Parathyroid adenoma (tissue), 2 donors: ENCODE measurements at regions not wholly inside any gene's neighbourhood (a gene's known extent, or its start where the extent isn't known, plus 50 kb on each side); places are given as distances from the start of the nearest gene placed in this dataset.

Experiments used
- H2AFZ ChIP-seq: fragments of 300-600 bp; sonication (generic); one replicate; pipeline ENCODE4 v1.7.0; 2017; ENCODE audit warnings: antibody characterized with exemption, mild to moderate bottlenecking
- H3K27ac ChIP-seq: fragments of 300-600 bp; sonication (generic); one replicate; pipeline ENCODE4 v1.7.0; 2017
- H3K27me3 ChIP-seq: fragments of 300-600 bp; sonication (generic); one replicate; pipeline ENCODE4 v1.7.0; 2017; ENCODE audit warnings: low read length; ENCODE audit not compliant: control insufficient read depth, insufficient read depth
- H3K36me3 ChIP-seq: fragments of 300-600 bp; sonication (generic); one replicate; pipeline ENCODE4 v1.7.0; 2017; ENCODE audit warnings: low read length; ENCODE audit not compliant: control insufficient read depth, insufficient read depth
- H3K4me1 ChIP-seq: fragments of 300-600 bp; sonication (generic); one replicate; pipeline ENCODE4 v1.7.0; 2017; ENCODE audit warnings: control low read depth
- H3K4me2 ChIP-seq: fragments of 300-600 bp; sonication (generic); one replicate; pipeline ENCODE4 v1.7.0; 2017; ENCODE audit warnings: low read length
- H3K4me3 ChIP-seq: fragments of 300-600 bp; sonication (generic); one replicate; pipeline ENCODE4 v1.7.0; 2017; ENCODE audit warnings: low read depth, low read length
- H3K79me2 ChIP-seq: fragments of 300-600 bp; sonication (generic); one replicate; pipeline ENCODE4 v1.7.0; 2017; ENCODE audit warnings: control low read depth
- H3K9ac ChIP-seq: fragments of 300-600 bp; sonication (generic); one replicate; pipeline ENCODE4 v1.7.0; 2017; ENCODE audit warnings: mild to moderate bottlenecking
- H3K9me3 ChIP-seq: fragments of 300-600 bp; sonication (generic); one replicate; pipeline ENCODE4 v1.7.0; 2017; ENCODE audit warnings: low read length; ENCODE audit not compliant: control insufficient read depth
- TF ChIP-seq, protein P1 (sequence below): fragments of 300-600 bp; sonication (generic); IDR thresholded peaks from one replicate; pipeline ENCODE4 v1.7.0; 2017; ENCODE audit warnings: antibody characterized with exemption, mild to moderate bottlenecking
- donor health status: primary hyperparathyroidism.

DNA sequence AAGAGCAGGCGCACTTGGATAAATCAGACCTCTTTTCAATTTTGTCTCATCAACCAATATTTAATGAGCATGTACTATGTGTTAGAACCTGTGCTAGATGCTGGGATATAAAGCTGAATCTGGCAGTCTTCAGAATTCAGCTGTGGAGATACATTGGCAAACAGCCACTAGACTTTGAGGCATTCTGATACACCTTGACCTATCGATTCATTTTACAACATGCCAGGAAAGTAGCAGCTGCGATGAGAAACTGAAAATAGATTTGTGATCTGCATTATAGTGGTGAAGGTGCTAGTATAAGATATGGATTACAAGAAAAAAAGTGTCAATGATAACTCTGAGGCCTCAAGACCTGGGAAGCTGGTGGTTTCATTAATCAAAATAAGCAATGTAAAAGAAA lies 1338.1 kb upstream of the TENM4 start:
- no peak overlapping the region for H3K9ac ChIP-seq
- no peak overlapping the region for H2AFZ ChIP-seq

DNA sequence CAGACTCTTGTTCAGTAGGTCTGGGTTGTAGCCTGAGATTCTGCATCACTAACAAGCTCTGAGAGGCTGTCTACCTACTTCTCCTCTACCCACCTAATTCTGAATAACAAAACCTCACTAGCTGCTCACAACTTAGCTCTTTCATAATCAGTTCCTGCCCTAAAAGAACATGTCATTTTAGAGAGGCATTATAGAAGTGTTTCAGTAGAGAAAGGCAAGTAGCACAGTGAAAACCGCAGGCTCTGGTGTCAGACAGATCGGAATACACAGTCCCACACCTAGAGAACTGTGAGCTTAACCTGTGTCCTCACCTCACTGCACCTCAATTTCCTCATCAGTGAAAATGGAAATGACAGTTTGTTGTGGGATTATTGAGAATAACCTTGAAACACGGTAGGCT lies 1337.6 kb upstream of the TENM4 start:
- Histone ChIP-seq H3K36me3 (no peaks in the 10 kb centered on the region), H3K27ac (no peak overlapping the region), H3K79me2 (no peaks in the 10 kb centered on the region), H3K4me2 (no peak overlapping the region), H3K4me3 (no peak overlapping the region), H3K27me3 (no peaks in the 10 kb centered on the region), H3K9me3 (no peaks in the 10 kb centered on the region), H3K9ac (no peak overlapping the region), H3K4me1 (no peaks in the 10 kb centered on the region), H2AFZ (no peak overlapping the region)
- TF ChIP-seq, protein P1, sequence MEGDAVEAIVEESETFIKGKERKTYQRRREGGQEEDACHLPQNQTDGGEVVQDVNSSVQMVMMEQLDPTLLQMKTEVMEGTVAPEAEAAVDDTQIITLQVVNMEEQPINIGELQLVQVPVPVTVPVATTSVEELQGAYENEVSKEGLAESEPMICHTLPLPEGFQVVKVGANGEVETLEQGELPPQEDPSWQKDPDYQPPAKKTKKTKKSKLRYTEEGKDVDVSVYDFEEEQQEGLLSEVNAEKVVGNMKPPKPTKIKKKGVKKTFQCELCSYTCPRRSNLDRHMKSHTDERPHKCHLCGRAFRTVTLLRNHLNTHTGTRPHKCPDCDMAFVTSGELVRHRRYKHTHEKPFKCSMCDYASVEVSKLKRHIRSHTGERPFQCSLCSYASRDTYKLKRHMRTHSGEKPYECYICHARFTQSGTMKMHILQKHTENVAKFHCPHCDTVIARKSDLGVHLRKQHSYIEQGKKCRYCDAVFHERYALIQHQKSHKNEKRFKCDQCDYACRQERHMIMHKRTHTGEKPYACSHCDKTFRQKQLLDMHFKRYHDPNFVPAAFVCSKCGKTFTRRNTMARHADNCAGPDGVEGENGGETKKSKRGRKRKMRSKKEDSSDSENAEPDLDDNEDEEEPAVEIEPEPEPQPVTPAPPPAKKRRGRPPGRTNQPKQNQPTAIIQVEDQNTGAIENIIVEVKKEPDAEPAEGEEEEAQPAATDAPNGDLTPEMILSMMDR, result no peak

More for the DNA sequence above, 1338.1 kb upstream of the TENM4 start:
- H3K27me3 ChIP-seq, result no peaks in the 10 kb centered on the region
- no peaks in the 10 kb centered on the region for H3K36me3 ChIP-seq
- H3K4me2 ChIP-seq, result no peak overlapping the region
- no peaks in the 10 kb centered on the region for H3K9me3 ChIP-seq
- no peak overlapping the region for H3K4me3 ChIP-seq
- no peaks in the 10 kb centered on the region for H3K4me1 ChIP-seq
- H3K27ac ChIP-seq, result no peak overlapping the region
- H3K79me2 ChIP-seq, result no peaks in the 10 kb centered on the region
- TF ChIP-seq, protein P1, result no peak

DNA sequence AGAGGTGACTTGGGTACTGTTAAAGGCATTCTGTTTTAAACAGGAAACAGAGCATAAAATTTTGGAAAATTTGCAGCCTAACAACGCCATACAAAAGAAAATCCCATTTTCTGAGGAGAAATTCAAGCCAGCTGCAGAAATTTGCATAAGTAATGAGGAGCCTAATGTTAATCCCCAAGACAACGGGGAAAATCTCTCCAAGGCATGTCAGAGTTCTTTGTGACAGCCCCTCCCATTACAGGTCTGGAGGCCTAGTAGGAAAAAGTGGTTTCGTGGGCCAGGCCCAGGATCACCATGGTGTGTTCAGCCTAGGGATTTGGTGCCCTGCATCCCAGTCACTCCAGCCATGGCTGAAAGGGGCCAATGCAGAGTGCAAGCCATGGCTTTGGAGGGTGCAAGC lies 1333.1 kb upstream of the TENM4 start:
- Histone ChIP-seq H2AFZ (no peak overlapping the region), H3K4me3 (no peak overlapping the region), H3K27me3 (no peaks in the 10 kb centered on the region), H3K9me3 (no peaks in the 10 kb centered on the region), H3K79me2 (no peaks in the 10 kb centered on the region), H3K4me1 (no peaks in the 10 kb centered on the region), H3K9ac (no peak overlapping the region), H3K36me3 (no peaks in the 10 kb centered on the region), H3K4me2 (no peak overlapping the region), H3K27ac (no peak overlapping the region)
- TF ChIP-seq, protein P1, result no peak

DNA sequence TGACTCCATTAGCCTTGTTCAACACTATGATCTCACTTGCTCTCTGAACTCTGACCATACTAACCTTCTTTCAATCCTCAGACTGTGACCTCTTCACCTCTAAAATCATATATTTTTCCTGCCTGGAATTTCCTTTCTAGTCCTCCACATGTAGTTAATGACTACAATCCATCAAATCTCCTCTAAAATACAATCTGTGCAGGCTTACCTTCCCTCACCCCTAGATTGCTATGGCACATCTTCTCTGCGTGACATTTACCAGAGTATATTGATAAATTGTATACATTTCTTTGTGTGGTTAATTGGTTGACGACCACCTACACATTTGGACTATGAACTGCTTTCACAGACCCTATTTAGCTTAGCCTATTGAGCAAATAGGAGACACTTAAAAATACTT lies 1330.2 kb upstream of the TENM4 start:
- H3K27me3 ChIP-seq, result no peaks in the 10 kb centered on the region
- H2AFZ ChIP-seq, result no peak overlapping the region
- no peaks in the 10 kb centered on the region for H3K4me1 ChIP-seq
- H3K9ac ChIP-seq, result no peak overlapping the region
- H3K4me3 ChIP-seq, result no peak overlapping the region
- no peak overlapping the region for H3K27ac ChIP-seq
- H3K4me2 ChIP-seq, result no peak overlapping the region
- no peaks in the 10 kb centered on the region for H3K36me3 ChIP-seq
- TF ChIP-seq, protein P1, result no peak
- H3K9me3 ChIP-seq, result no peaks in the 10 kb centered on the region
- no peaks in the 10 kb centered on the region for H3K79me2 ChIP-seq

DNA sequence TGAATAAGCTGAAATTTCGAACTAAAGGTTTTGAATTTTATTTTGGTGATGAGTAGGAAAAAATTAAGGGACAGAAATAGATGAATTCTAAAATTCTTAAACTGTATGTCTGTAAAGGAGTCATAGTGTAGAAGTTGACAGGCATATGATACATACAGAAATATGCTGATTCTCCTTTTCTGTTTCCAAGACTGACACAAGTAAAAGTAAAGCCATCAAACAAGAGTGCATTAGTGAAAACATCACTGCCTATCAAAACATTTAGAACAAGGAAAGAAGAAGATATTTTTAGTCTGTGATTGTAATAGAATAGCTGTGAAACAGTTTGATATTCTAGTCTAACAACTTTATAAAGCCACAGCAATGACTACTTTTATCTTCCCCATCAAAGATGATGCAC lies 1318.0 kb upstream of the TENM4 start:
- no peaks in the 10 kb centered on the region for H3K36me3 ChIP-seq
- H3K9ac ChIP-seq, result no peak overlapping the region
- no peaks in the 10 kb centered on the region for H3K9me3 ChIP-seq
- no peak overlapping the region for H2AFZ ChIP-seq
- no peaks in the 10 kb centered on the region for H3K4me1 ChIP-seq
- no peak overlapping the region for H3K4me3 ChIP-seq
- TF ChIP-seq, protein P1, result no peak
- no peaks in the 10 kb centered on the region for H3K27me3 ChIP-seq
- H3K4me2 ChIP-seq, result no peak overlapping the region
- H3K79me2 ChIP-seq, result no peaks in the 10 kb centered on the region
- no peak overlapping the region for H3K27ac ChIP-seq
